H1 (cell line): ENCODE measurements at regions not wholly inside any gene's neighbourhood (a gene's known extent, or its start where the extent isn't known, plus 50 kb on each side); places are given as distances from the start of the nearest gene placed in this dataset.

Source experiments
- CTCF ChIA-PET: fragments of 300-600 bp; sonication (Branson Sonifier 250); formaldehyde crosslinking; loops from one replicate; lab custom pipeline; 2021; ENCODE audit not compliant: partially characterized antibody; lab: Charles Lee
- POLR2A ChIA-PET: fragments of 300-600 bp; sonication (Branson Sonifier 250); formaldehyde crosslinking; loops from one replicate; lab custom pipeline; 2021; ENCODE audit warnings: inconsistent platforms; ENCODE audit not compliant: partially characterized antibody; lab: Charles Lee
- DNase-seq, 2 experiments: peaks; one replicate each; pipeline versions ENCODE4 v3.0.0 to v3.0.0-alpha.2; 2010 to 2022; ENCODE audit warnings: low spot score in 2 of 2, low read depth in 1 of 2, mixed read lengths in 1 of 2
- FAIRE-seq: peaks from 2 replicates; lab custom pipeline; 2011; peaks lifted over from hg19 to GRCh38; lab: Jason Lieb, UNC
- H2AFZ ChIP-seq: 2 replicates; pipeline ENCODE4 v1.8.1; 2012; ENCODE audit warnings: low read length, inconsistent platforms
- H2AK5ac ChIP-seq: 2 replicates; pipeline ENCODE4 v1.6.1; 2013; ENCODE audit warnings: low read depth, low read length
- H2BK120ac ChIP-seq: replicated peaks from 2 replicates; pipeline ENCODE3; 2013; ENCODE audit warnings: low read depth, low read length, inconsistent platforms
- H2BK12ac ChIP-seq: 2 replicates; pipeline ENCODE4 v1.6.1; 2013; ENCODE audit warnings: low read depth, low read length
- H2BK15ac ChIP-seq: 2 replicates; pipeline ENCODE4 v1.6.1; 2013; ENCODE audit warnings: low read length
- H2BK20ac ChIP-seq: 2 replicates; pipeline ENCODE4 v1.6.1; 2013; ENCODE audit warnings: low read length
- H2BK5ac ChIP-seq: 2 replicates; pipeline ENCODE4 v1.6.1; 2013; ENCODE audit warnings: low read depth, low read length
- H3K14ac ChIP-seq: 2 replicates; pipeline ENCODE4 v1.6.1; 2013; ENCODE audit warnings: inconsistent platforms; ENCODE audit not compliant: insufficient read length
- H3K18ac ChIP-seq: 2 replicates; pipeline ENCODE4 v1.6.1; 2013; ENCODE audit warnings: low read length; ENCODE audit errors: extremely low read depth
- H3K23ac ChIP-seq: 2 replicates; pipeline ENCODE4 v1.6.1; 2013; ENCODE audit warnings: inconsistent platforms; ENCODE audit not compliant: insufficient read length
- H3K23me2 ChIP-seq: 2 replicates; pipeline ENCODE4 v1.6.1; 2013; ENCODE audit warnings: low read depth, low read length
- H3K27ac ChIP-seq: 2 replicates; pipeline ENCODE4 v1.6.1; 2011; ENCODE audit warnings: low read depth, low read length, inconsistent platforms
- H3K27me3 ChIP-seq, 4 experiments: replicated peaks in 1 of 4; 1 replicate in 1 of 4; 2 replicates in 3 of 4; pipeline versions ENCODE4 v1.6.1 to v1.8.1; 2011 to 2013; ENCODE audit warnings: low read length in 3 of 4, mild to moderate bottlenecking in 3 of 4, inconsistent platforms in 2 of 4, mixed read lengths in 2 of 4, moderate library complexity in 1 of 4; ENCODE audit not compliant: control insufficient read depth in 3 of 4, insufficient read depth in 3 of 4; ENCODE audit errors: extremely low read depth in 1 of 4
- H3K36me3 ChIP-seq, 4 experiments: 2 replicates each; pipeline versions ENCODE4 v1.6.1 to v1.8.1; 2011 to 2013; ENCODE audit warnings: mild to moderate bottlenecking in 4 of 4, low read length in 3 of 4, moderate library complexity in 2 of 4, control low read depth in 1 of 4, inconsistent platforms in 1 of 4; ENCODE audit not compliant: insufficient read depth in 4 of 4, control insufficient read depth in 2 of 4
- H3K4ac ChIP-seq: replicated peaks from 2 replicates; pipeline ENCODE3; 2013; ENCODE audit warnings: low read length, low read depth, mixed read lengths, inconsistent platforms; ENCODE audit not compliant: insufficient read length
- H3K4me1 ChIP-seq, 4 experiments: replicated peaks in 1 of 4; 1 replicate in 1 of 4; 2 replicates in 3 of 4; pipeline versions ENCODE4 v1.6.1 to v1.8.1; 2011 to 2013; ENCODE audit warnings: low read length in 3 of 4, inconsistent platforms in 2 of 4, mixed read lengths in 1 of 4; ENCODE audit not compliant: insufficient read depth in 4 of 4, control insufficient read depth in 3 of 4
- H3K4me2 ChIP-seq, 2 experiments: 2 replicates each; pipeline versions ENCODE4 v1.6.1 to v1.8.1; 2011 to 2013; ENCODE audit warnings: low read depth in 2 of 2, low read length in 2 of 2, control low read depth in 1 of 2, inconsistent platforms in 1 of 2, mild to moderate bottlenecking in 1 of 2; ENCODE audit not compliant: insufficient read depth in 1 of 2
- H3K4me3 ChIP-seq, 4 experiments: fragments of 200-600, 300-600 bp in 1 of 4; sonication (generic), shearing (Covaris generic), sonication (Bioruptor Twin) in 1 of 4; 2 replicates each; pipeline versions ENCODE4 v1.5.1 to v1.8.1; 2011 to 2016; ENCODE audit warnings: low read length in 4 of 4, low read depth in 3 of 4, control low read depth in 2 of 4, inconsistent platforms in 2 of 4, mild to moderate bottlenecking in 2 of 4, mixed read lengths in 1 of 4, moderate library complexity in 1 of 4; ENCODE audit not compliant: insufficient read depth in 2 of 4; ENCODE audit errors: extremely low read depth in 1 of 4
- H3K56ac ChIP-seq: replicated peaks from 2 replicates; pipeline ENCODE3; 2013; ENCODE audit warnings: low read depth, mild to moderate bottlenecking, mixed read lengths, low read length, inconsistent platforms; ENCODE audit not compliant: insufficient read length
- H3K79me1 ChIP-seq: 2 replicates; pipeline ENCODE4 v1.6.1; 2013; ENCODE audit warnings: low read depth, low read length, control low read depth
- H3K79me2 ChIP-seq, 2 experiments: 2 replicates each; pipeline versions ENCODE4 v1.6.1 to v1.8.1; 2012 to 2013; ENCODE audit warnings: low read length in 2 of 2, mild to moderate bottlenecking in 2 of 2, inconsistent platforms in 1 of 2; ENCODE audit not compliant: insufficient read depth in 2 of 2, control insufficient read depth in 1 of 2
- H3K9ac ChIP-seq, 4 experiments: replicated peaks in 1 of 4; 1 replicate in 1 of 4; 2 replicates in 3 of 4; pipeline versions ENCODE4 v1.6.1 to v1.8.1; 2011 to 2013; ENCODE audit warnings: low read depth in 3 of 4, low read length in 3 of 4, control low read depth in 2 of 4, mild to moderate bottlenecking in 2 of 4, moderate library complexity in 2 of 4, inconsistent platforms in 1 of 4; ENCODE audit errors: extremely low read depth in 1 of 4
- H3K9me3 ChIP-seq, 2 experiments: 2 replicates each; pipeline versions ENCODE4 v1.6.1 to v1.8.1; 2012 to 2013; ENCODE audit warnings: mild to moderate bottlenecking in 2 of 2, moderate library complexity in 2 of 2, control low read depth in 1 of 2, inconsistent platforms in 1 of 2, low read depth in 1 of 2, low read length in 1 of 2, mixed read lengths in 1 of 2; ENCODE audit not compliant: insufficient read depth in 2 of 2
- H4K20me1 ChIP-seq, 2 experiments: replicated peaks in 1 of 2; 2 replicates each; pipeline versions ENCODE3 to v1.8.1; 2011 to 2013; ENCODE audit warnings: inconsistent platforms in 2 of 2, low read length in 2 of 2, mild to moderate bottlenecking in 1 of 2; ENCODE audit not compliant: insufficient read depth in 2 of 2, control insufficient read depth in 1 of 2
- H4K5ac ChIP-seq: 2 replicates; pipeline ENCODE4 v1.6.1; 2013; ENCODE audit warnings: low read length, low read depth, mixed read lengths, inconsistent platforms; ENCODE audit not compliant: insufficient read length
- H4K8ac ChIP-seq: 2 replicates; pipeline ENCODE4 v1.8.0; 2013; ENCODE audit warnings: mild to moderate bottlenecking, moderate library complexity, low read length, inconsistent platforms; ENCODE audit not compliant: insufficient read depth; ENCODE audit errors: extremely low read depth
- H4K91ac ChIP-seq: replicated peaks from 2 replicates; pipeline ENCODE3; 2013; ENCODE audit warnings: low read length, mixed read lengths, inconsistent platforms; ENCODE audit not compliant: insufficient read length
- CEBPB ChIP-seq: IDR thresholded peaks from 2 replicates; pipeline ENCODE4 v1.6.1; 2012; ENCODE audit warnings: low read depth, low read length
- GTF2F1 ChIP-seq: IDR thresholded peaks from 2 replicates; pipeline ENCODE4 v1.6.1; 2012; ENCODE audit warnings: low read depth, low read length, improper control_type of control experiment, borderline replicate concordance
- HDAC6 ChIP-seq: IDR thresholded peaks from one replicate; pipeline ENCODE4 v1.7.1; 2012; ENCODE audit warnings: low read depth, mild to moderate bottlenecking, inconsistent platforms, low read length, moderate library complexity
- KDM4A ChIP-seq: IDR thresholded peaks from one replicate; pipeline ENCODE4 v1.7.1; 2012; ENCODE audit warnings: low read depth, mild to moderate bottlenecking, moderate library complexity, low read length, inconsistent platforms; ENCODE audit not compliant: severe bottlenecking
- MAFK ChIP-seq: IDR thresholded peaks from 2 replicates; pipeline ENCODE4 v1.6.1; 2012; ENCODE audit warnings: low read depth, mild to moderate bottlenecking, improper control_type of control experiment, low read length
- NRF1 ChIP-seq: IDR thresholded peaks from 2 replicates; pipeline ENCODE4 v1.6.1; 2011; ENCODE audit warnings: mild to moderate bottlenecking, low read depth, low read length, improper control_type of control experiment
- SAP30 ChIP-seq: fragments of 300-600 bp; sonication (generic); IDR thresholded peaks from 2 replicates; pipeline ENCODE4 v1.7.1; 2012; ENCODE audit warnings: low read length, moderate library complexity, mild to moderate bottlenecking, inconsistent platforms; ENCODE audit not compliant: insufficient read depth, insufficient replicate concordance
- SIN3A ChIP-seq, 2 experiments: IDR thresholded peaks in 1 of 2; conservative IDR thresholded peaks in 1 of 2; 2 replicates each; pipeline ENCODE4 v1.6.1; 2011 to 2012; ENCODE audit warnings: low read length in 2 of 2, improper control_type of control experiment in 1 of 2, low read depth in 1 of 2, mild to moderate bottlenecking in 1 of 2
- SIRT6 ChIP-seq: IDR thresholded peaks from one replicate; pipeline ENCODE4 v1.7.1; 2012; ENCODE audit warnings: low read length, inconsistent platforms
- SP1 ChIP-seq: IDR thresholded peaks from 2 replicates; pipeline ENCODE4 v1.6.1; 2011; ENCODE audit warnings: low read depth, low read length
- SP2 ChIP-seq: IDR thresholded peaks from 2 replicates; pipeline ENCODE4 v1.6.1; 2012; ENCODE audit warnings: mild to moderate bottlenecking, low read length, inconsistent platforms
- SUZ12 ChIP-seq: fragments of 200-600 bp; sonication (generic); IDR thresholded peaks from 2 replicates; pipeline ENCODE4 v1.6.1; 2012; ENCODE audit warnings: mild to moderate bottlenecking, inconsistent platforms, low read length, moderate library complexity, mixed read lengths
- WGBS, 2 experiments: shearing (Covaris generic) in 1 of 2; methylation state at CpG; one replicate each; pipeline versions ENCODE4 v1.1.6 to v1.1.7; 2013 to 2015; ENCODE audit warnings: low lambda C conversion rate in 2 of 2, mixed read lengths in 2 of 2, inconsistent platforms in 1 of 2, low coverage in 1 of 2, missing lambda C conversion rate in 1 of 2; ENCODE audit not compliant: insufficient replicate concordance in 2 of 2, insufficient coverage in 1 of 2, insufficient read length in 1 of 2; ENCODE audit errors: extremely low coverage in 1 of 2, missing lambda C conversion rate in 1 of 2; 5-methylcytosine and 5-hydroxymethylcytosine counted together

GRCh38 chr3:8822141-8822540, 52.7 kb upstream of the OXTR start:
- H3K36me3 ChIP-seq = peaks cover 0 to 3% (median 0%) of the 10 kb centered on the region in 4 experiments; a peak in 1 of 8 replicates
- H3K27me3 ChIP-seq = no peaks in the 10 kb centered on the region
- H2BK5ac ChIP-seq = no peak overlapping the region
- no peak overlapping the region for H2BK120ac ChIP-seq
- H3K4me2 ChIP-seq = no peak overlapping the region
- no peaks in the 10 kb centered on the region for H3K4me1 ChIP-seq
- no peak for DNase-seq
- POLR2A ChIA-PET = no interaction called here
- no peak overlapping the region for H3K14ac ChIP-seq
- no peak overlapping the region for H4K5ac ChIP-seq
- no peak for TF ChIP-seq MAFK
- no peak for TF ChIP-seq GTF2F1
- no peak for TF ChIP-seq HDAC6
- TF ChIP-seq SAP30 = no peak
- TF ChIP-seq KDM4A = no peak
- no peak for TF ChIP-seq CEBPB
- no peak for TF ChIP-seq SP2
- TF ChIP-seq NRF1 = no peak
- no peak for TF ChIP-seq SIRT6
- no peak for TF ChIP-seq SP1
- TF ChIP-seq SUZ12 = no peak
- no peak for TF ChIP-seq SIN3A (conservative IDR thresholded peaks at IDR 0.05 in 1 of 2, IDR thresholded peaks at IDR 0.05 in 1 of 2; ENCODE audit: low read depth in 1 of 2, low read length in 2 of 2)
- H2AK5ac ChIP-seq = no peak overlapping the region
- H2AFZ ChIP-seq = no peak overlapping the region
- no peak overlapping the region for H3K23ac ChIP-seq
- no peaks in the 10 kb centered on the region for H3K79me2 ChIP-seq
- WGBS, 2 experiments = 84% methylated on average over 2 of the region's 2 CpGs; no CpG with 5 or more reads in 1 of the 2 experiments
- no peak overlapping the region for H3K4ac ChIP-seq
- H4K20me1 ChIP-seq = no peaks in the 10 kb centered on the region
- CTCF ChIA-PET = no interaction called here
- H3K79me1 ChIP-seq = no peaks in the 10 kb centered on the region
- H2BK20ac ChIP-seq = no peak overlapping the region
- no peak overlapping the region for H4K91ac ChIP-seq
- H3K23me2 ChIP-seq = no peaks in the 10 kb centered on the region
- H3K9me3 ChIP-seq = peaks cover 22 to 23% of the 10 kb centered on the region in 2 experiments
- no peak overlapping the region for H3K18ac ChIP-seq
- H3K4me3 ChIP-seq = no peak overlapping the region
- H3K56ac ChIP-seq = no peak overlapping the region
- FAIRE-seq = no peak
- H2BK15ac ChIP-seq = no peak overlapping the region
- no peak overlapping the region for H4K8ac ChIP-seq
- H2BK12ac ChIP-seq = no peak overlapping the region
- no peak overlapping the region for H3K27ac ChIP-seq
- no peak overlapping the region for H3K9ac ChIP-seq
